ENCODE measurements at regions not wholly inside any gene's neighbourhood (a gene's known extent, or its start where the extent isn't known, plus 50 kb on each side); places are given as distances from the start of the nearest gene placed in this dataset.
"Not testable (repeated sequence)": the region's sequence is repeated elsewhere in the genome, so short reads cannot be mapped to it uniquely, and the experiment has no call there.

GRCh38 chrY:7649866-7650265 lies 738.3 kb upstream of the AMELY start:
- not testable (repeated sequence) for DNase-seq

Data from right kidney (tissue), 1 donor.